Activated naive CD8-positive, alpha-beta T cell (primary cell): ENCODE measurements at regions not wholly inside any gene's neighbourhood (a gene's known extent, or its start where the extent isn't known, plus 50 kb on each side); places are given as distances from the start of the nearest gene placed in this dataset.
"Not testable (repeated sequence)": the region's sequence is repeated elsewhere in the genome, so short reads cannot be mapped to it uniquely, and the experiment has no call there.

Experiments used
- H3K27ac Mint-ChIP-seq: one replicate; pipeline ENCODE4 v1.8.0; 2021; ENCODE audit warnings: mixed read lengths
- H3K27me3 Mint-ChIP-seq: one replicate; pipeline ENCODE4 v1.8.0; 2021; ENCODE audit warnings: mixed read lengths
- H3K36me3 Mint-ChIP-seq: one replicate; pipeline ENCODE4 v1.8.0; 2021; ENCODE audit warnings: mixed read lengths
- H3K4me1 Mint-ChIP-seq: one replicate; pipeline ENCODE4 v1.8.0; 2021; ENCODE audit warnings: low read depth, mixed read lengths
- H3K4me3 Mint-ChIP-seq: one replicate; pipeline ENCODE4 v1.8.0; 2021; ENCODE audit warnings: mild to moderate bottlenecking, mixed read lengths
- H3K9me3 Mint-ChIP-seq: one replicate; pipeline ENCODE4 v1.8.0; 2021; ENCODE audit warnings: low read depth, mixed read lengths

GRCh38 chr5:152622628-152623027 is 217.5 kb upstream of the NMUR2 start:
- no peaks in the 10 kb centered on the region for H3K27me3 Mint-ChIP-seq
- H3K4me3 Mint-ChIP-seq, result no peak overlapping the region
- no peaks in the 10 kb centered on the region for H3K9me3 Mint-ChIP-seq
- H3K4me1 Mint-ChIP-seq, result no peaks in the 10 kb centered on the region
- H3K36me3 Mint-ChIP-seq, result no peaks in the 10 kb centered on the region
- H3K27ac Mint-ChIP-seq, result no peak overlapping the region

DNA sequence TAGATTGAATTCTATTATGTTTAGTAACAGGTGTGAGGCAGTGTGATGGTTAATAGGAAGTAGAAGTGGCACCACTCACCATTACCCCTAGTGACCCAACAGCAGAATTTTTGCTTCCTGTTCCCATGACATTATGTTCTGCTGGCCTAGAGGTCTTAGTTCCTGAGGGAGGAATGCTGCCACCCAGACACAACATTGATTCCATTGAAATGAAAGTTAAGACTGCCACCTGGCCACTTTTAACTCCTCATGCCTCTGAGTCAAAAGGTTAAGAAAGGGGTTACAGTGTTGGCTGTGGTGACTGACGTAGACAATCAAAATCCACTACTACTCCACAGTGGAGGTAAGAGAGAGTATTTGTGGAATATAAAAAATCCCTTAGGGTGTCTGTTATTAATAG is 218.9 kb upstream of the NMUR2 start:
- no peaks in the 10 kb centered on the region for H3K27me3 Mint-ChIP-seq
- no peaks in the 10 kb centered on the region for H3K9me3 Mint-ChIP-seq
- no peaks in the 10 kb centered on the region for H3K36me3 Mint-ChIP-seq
- H3K4me1 Mint-ChIP-seq, result no peaks in the 10 kb centered on the region
- H3K27ac Mint-ChIP-seq, result no peak overlapping the region
- no peak overlapping the region for H3K4me3 Mint-ChIP-seq

DNA sequence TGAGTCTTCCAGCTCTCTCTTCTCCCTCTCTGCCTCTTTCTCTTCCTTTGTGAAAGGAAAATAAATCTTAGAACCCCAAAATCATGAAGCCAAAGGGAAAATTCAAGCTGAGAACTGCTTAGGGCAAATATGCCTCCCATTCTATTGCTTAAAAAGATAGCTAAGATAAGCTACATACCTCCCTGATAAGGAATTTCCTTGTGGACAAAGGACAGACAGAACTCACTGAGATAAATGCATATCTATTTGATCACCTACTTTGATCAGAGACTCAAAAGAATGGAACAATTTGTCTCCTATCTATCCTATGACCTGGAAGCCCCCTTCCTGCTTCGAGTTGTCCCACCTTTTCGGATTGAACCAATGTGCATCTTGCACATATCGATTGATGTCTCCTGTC is 220.6 kb upstream of the NMUR2 start:
- Mint-ChIP-seq H3K27me3 (no peaks in the 10 kb centered on the region), H3K36me3 (no peaks in the 10 kb centered on the region), H3K4me1 (no peaks in the 10 kb centered on the region), H3K4me3 (no peak overlapping the region), H3K27ac (no peak overlapping the region), H3K9me3 (no peaks in the 10 kb centered on the region)

- H3K27ac Mint-ChIP-seq, result no peak overlapping the region
- no peaks in the 10 kb centered on the region for H3K36me3 Mint-ChIP-seq
- H3K9me3 Mint-ChIP-seq, result no peaks in the 10 kb centered on the region
- H3K4me3 Mint-ChIP-seq, result no peak overlapping the region
- H3K27me3 Mint-ChIP-seq, result no peaks in the 10 kb centered on the region
- H3K4me1 Mint-ChIP-seq, result no peaks in the 10 kb centered on the region
These were observed 226.1 kb upstream of the NMUR2 start for GRCh38 chr5:152631221-152631620.

DNA sequence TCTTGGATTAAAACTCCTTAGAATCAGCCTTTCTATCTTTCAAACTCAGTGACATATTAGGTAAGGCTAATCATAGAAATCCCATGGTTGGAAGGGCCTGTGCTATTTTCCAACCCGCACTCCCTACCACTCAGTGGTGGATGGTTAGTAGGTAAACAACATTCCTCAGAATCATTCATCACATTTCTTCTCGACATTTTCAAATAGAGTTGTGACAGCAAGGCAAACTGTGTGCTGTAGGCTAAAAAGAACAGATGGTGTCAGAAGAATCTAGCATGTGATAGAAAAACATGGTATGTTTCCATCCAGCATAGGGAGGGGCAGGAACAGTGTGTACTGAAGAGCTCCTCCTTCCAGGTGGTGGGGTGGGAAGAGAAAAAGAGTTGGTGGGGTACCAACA is 227.3 kb upstream of the NMUR2 start:
- peaks cover under 1% of the 10 kb centered on the region for H3K9me3 Mint-ChIP-seq
- no peaks in the 10 kb centered on the region for H3K36me3 Mint-ChIP-seq
- no peak overlapping the region for H3K4me3 Mint-ChIP-seq
- H3K27ac Mint-ChIP-seq, result no peak overlapping the region
- no peaks in the 10 kb centered on the region for H3K4me1 Mint-ChIP-seq
- H3K27me3 Mint-ChIP-seq, result no peaks in the 10 kb centered on the region

DNA sequence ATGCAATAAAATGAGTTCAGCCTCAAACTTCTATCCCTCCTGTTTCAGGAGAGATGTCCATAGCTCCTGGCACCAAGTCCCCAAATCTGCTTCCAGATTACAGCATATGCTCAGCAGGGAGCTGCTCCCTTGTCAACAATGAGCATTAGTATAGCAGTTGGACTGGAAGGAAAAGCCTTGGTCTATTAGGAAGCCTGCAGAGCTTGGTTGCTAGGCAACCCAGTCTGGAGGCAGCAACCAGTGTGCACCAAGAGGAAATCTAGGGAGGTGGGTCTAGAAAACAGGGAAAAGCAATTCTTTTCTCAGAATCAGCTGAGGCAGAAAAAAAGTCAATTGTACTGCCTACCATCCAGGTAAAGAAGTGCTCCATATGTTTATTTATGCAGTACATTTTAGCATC is 229.5 kb upstream of the NMUR2 start:
- H3K4me1 Mint-ChIP-seq, result no peaks in the 10 kb centered on the region
- no peak overlapping the region for H3K27ac Mint-ChIP-seq
- H3K4me3 Mint-ChIP-seq, result no peak overlapping the region
- H3K36me3 Mint-ChIP-seq, result no peaks in the 10 kb centered on the region
- peaks cover 4% of the 10 kb centered on the region for H3K9me3 Mint-ChIP-seq
- H3K27me3 Mint-ChIP-seq, result no peaks in the 10 kb centered on the region

DNA sequence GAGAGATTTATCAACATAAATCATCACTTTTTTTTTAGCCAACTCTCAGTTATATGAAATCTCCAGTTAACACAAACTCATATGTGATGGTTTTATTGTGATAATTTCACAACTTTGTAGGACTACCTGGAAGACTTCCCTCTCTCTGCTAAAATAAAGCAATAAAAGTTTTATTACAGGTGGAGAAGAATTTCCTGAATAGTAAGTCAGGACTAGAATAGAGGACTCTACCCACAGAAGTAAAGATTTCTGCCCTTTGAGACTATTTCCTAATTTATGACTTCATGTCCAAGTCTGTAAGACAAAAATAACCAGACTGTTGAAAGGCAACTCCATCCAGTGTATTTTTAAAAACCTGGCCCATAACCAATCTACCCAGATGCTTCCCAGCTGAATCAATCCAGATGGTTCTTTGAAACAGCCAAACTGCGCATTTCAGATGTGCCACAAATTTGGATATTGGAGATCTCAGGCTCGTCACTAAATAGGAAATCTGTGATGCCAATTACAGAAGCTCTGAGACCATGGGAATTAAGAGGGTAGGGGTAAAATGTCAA is 234.0 kb upstream of the NMUR2 start:
- Mint-ChIP-seq H3K9me3 (peaks cover 4% of the 10 kb centered on the region), H3K4me1 (no peaks in the 10 kb centered on the region), H3K27ac (no peak overlapping the region), H3K36me3 (no peaks in the 10 kb centered on the region), H3K4me3 (no peak overlapping the region), H3K27me3 (no peaks in the 10 kb centered on the region)

- Mint-ChIP-seq H3K4me3 (no peak overlapping the region), H3K9me3 (peaks cover 4% of the 10 kb centered on the region)
These were observed 237.1 kb upstream of the NMUR2 start for GRCh38 chr5:152641970-152642805.

DNA sequence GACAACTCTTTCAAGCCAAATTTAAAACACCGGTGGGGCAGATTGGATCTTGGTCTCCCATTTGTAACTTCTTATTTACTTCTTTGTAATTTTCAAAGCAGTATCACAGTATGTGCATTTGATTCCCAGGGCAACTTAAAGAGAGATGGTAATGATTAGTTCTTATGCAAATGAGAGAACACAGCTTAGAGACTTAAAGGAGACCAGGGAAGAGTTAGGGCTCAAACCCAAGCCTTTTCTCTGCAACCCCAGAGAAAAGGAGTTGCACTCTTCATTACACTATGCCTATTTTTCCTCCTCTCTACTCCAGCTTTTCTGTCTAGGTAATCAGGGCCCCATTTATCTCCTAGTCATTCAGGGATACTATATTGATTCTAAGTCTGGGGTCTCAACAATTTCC is 237.8 kb upstream of the NMUR2 start:
- H3K4me3 Mint-ChIP-seq, result no peak overlapping the region
- no peaks in the 10 kb centered on the region for H3K27me3 Mint-ChIP-seq
- H3K9me3 Mint-ChIP-seq, result no peaks in the 10 kb centered on the region
- H3K4me1 Mint-ChIP-seq, result no peaks in the 10 kb centered on the region
- no peaks in the 10 kb centered on the region for H3K36me3 Mint-ChIP-seq
- no peak overlapping the region for H3K27ac Mint-ChIP-seq

More at GRCh38 chr5:152641970-152642805, 237.1 kb upstream of the NMUR2 start:
- no peaks in the 10 kb centered on the region for H3K36me3 Mint-ChIP-seq
- no peak overlapping the region for H3K27ac Mint-ChIP-seq
- no peaks in the 10 kb centered on the region for H3K4me1 Mint-ChIP-seq
- no peaks in the 10 kb centered on the region for H3K27me3 Mint-ChIP-seq

DNA sequence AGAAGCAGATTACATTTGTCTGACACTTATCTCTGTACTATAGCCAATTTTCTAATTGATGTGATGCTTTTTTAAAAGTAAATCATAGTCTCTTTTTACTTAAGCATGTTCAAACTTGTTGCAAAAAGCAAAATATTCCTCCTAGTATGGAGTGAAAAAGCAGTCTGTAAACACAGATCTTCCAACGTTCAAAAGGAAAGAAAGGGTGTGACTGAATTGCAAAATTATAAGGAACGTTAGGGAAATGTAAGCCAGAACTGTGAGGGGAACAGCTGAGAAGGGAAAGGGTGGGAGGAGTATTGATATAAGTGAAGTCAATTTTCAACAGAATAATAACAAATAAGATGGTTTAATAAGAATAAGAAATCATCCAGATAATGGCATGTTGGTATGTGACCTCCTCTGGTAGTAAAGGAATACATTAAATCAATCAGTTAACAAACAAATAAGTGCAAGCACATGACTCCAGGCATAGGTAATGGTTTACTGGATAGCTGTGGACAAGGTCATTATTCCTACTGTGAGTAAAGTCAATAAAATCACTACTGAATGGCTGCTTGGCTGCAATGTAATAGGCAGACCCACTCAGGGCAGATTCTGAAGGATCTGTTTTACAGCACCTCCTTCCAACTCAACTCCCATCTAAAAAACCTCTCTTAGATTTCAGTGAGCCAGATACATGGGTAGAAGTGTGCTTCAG is 239.1 kb upstream of the NMUR2 start:
- H3K4me1 Mint-ChIP-seq, result no peaks in the 10 kb centered on the region
- H3K9me3 Mint-ChIP-seq, result no peaks in the 10 kb centered on the region
- H3K4me3 Mint-ChIP-seq, result no peak overlapping the region
- no peak overlapping the region for H3K27ac Mint-ChIP-seq
- H3K27me3 Mint-ChIP-seq, result no peaks in the 10 kb centered on the region
- H3K36me3 Mint-ChIP-seq, result no peaks in the 10 kb centered on the region

DNA sequence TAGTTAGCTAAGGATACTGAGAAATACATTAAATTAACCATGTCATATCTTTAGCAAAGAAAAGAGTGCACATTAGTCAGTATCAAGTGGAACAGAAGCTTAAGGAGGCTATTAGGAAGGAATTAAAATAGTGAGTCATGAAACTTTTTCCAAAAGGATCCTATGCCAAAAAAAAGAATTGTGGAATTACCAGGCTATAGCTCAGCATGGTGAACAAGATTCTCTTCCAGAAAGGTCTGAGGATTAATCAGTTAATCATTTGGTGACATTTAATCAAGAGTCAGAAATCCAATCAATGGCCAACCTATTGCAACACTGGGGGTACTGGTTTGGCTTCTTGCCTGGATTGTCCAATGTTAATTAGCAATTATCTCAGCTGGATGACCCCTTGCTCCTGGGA is 244.5 kb upstream of the NMUR2 start:
- Mint-ChIP-seq H3K4me3 (no peak overlapping the region), H3K36me3 (no peaks in the 10 kb centered on the region), H3K9me3 (no peaks in the 10 kb centered on the region), H3K4me1 (no peaks in the 10 kb centered on the region), H3K27ac (no peak overlapping the region), H3K27me3 (no peaks in the 10 kb centered on the region)

DNA sequence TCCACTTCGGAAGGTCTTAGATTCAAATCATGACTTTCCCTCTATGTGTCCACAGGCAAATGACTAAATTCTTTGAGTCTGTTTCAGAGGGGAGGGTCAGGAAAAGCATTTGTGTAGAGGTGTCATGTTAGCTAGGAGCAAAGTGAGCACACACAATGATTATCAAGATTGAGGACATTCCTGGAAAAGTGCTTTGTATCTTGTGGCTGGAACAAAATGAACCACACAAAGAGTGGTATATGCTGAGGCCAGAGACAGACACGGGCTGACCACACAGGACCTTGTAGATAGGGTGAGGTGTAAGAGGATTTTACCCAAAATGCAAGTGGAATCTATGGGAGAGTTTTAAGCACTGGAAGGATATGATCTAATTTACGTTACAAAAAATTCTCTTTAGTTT is 245.3 kb upstream of the NMUR2 start:
- Mint-ChIP-seq H3K36me3 (no peaks in the 10 kb centered on the region), H3K9me3 (no peaks in the 10 kb centered on the region), H3K27me3 (no peaks in the 10 kb centered on the region), H3K4me3 (no peak overlapping the region), H3K27ac (no peak overlapping the region), H3K4me1 (no peaks in the 10 kb centered on the region)

DNA sequence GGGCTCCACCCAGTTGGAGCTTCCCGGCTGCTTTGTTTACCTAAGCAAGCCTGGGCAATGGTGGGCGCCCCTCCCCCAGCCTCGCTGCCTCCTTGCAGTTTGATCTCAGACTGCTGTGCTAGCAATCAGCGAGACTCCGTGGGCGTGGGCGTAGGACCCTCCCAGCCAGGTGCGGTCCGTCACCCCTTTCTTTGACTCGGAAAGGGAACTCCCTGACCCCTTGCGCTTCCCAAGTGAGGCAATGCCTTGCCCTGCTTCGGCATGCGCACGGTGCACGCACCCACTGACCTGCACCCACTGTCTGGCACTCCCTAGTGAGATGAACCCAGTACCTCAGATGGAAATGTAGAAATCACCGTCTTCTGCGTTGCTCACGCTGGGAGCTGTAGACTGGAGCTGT is 254.4 kb upstream of the NMUR2 start:
- not testable (repeated sequence) for H3K9me3 Mint-ChIP-seq, H3K27ac Mint-ChIP-seq, H3K4me1 Mint-ChIP-seq, H3K27me3 Mint-ChIP-seq, H3K4me3 Mint-ChIP-seq, H3K36me3 Mint-ChIP-seq

DNA sequence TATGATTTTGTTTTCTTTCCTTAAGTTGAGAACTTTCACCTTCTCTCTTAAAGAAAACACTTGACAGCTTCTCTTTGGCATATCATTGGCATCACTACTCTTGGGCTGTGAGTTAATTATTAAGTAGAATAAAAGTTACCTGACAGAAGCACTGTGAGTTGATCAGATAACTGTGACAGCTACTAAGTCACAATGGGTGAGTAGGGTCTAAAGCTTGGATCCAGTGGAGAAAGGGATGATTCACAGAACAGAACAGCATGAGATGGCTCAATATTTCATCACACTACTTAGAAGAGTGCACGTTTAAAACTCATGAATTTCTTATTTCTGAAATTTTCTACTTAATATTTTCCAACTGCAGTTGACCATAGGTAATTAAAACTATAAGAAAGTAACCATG is 268.5 kb upstream of the NMUR2 start:
- Mint-ChIP-seq H3K27me3 (no peaks in the 10 kb centered on the region), H3K9me3 (peaks cover 4% of the 10 kb centered on the region), H3K4me1 (no peaks in the 10 kb centered on the region), H3K4me3 (no peak overlapping the region), H3K27ac (no peak overlapping the region), H3K36me3 (no peaks in the 10 kb centered on the region)

GRCh38 chr5:152674403-152674802 is 269.3 kb upstream of the NMUR2 start:
- no peak overlapping the region for H3K4me3 Mint-ChIP-seq
- H3K9me3 Mint-ChIP-seq, result peaks cover 4% of the 10 kb centered on the region
- no peaks in the 10 kb centered on the region for H3K27me3 Mint-ChIP-seq
- H3K4me1 Mint-ChIP-seq, result no peaks in the 10 kb centered on the region
- no peak overlapping the region for H3K27ac Mint-ChIP-seq
- H3K36me3 Mint-ChIP-seq, result no peaks in the 10 kb centered on the region
